Astrocyte of the spinal cord (primary cell): ENCODE measurements at regions not wholly inside any gene's neighbourhood (a gene's known extent, or its start where the extent isn't known, plus 50 kb on each side); places are given as distances from the start of the nearest gene placed in this dataset.

Experiments
- DNase-seq: peaks from one replicate; pipeline ENCODE4 v3.0.0; 2011; ENCODE audit warnings: low read depth, low spot score
- H3K4me3 ChIP-seq: 2 replicates; pipeline ENCODE4 v1.5.1; 2011; ENCODE audit warnings: low read depth, mild to moderate bottlenecking, low read length, moderate library complexity
- in situ Hi-C: cut with HindIII; loops from 2 replicates; pipeline ENCODE4 v1.10.0; 2017; ENCODE audit warnings: low sequenced_read_pairs
- TF ChIP-seq, protein P1 (sequence below): IDR thresholded peaks from 2 replicates; pipeline ENCODE4 v1.5.1; 2012; ENCODE audit warnings: low read depth, mild to moderate bottlenecking, low read length, inconsistent platforms

DNA sequence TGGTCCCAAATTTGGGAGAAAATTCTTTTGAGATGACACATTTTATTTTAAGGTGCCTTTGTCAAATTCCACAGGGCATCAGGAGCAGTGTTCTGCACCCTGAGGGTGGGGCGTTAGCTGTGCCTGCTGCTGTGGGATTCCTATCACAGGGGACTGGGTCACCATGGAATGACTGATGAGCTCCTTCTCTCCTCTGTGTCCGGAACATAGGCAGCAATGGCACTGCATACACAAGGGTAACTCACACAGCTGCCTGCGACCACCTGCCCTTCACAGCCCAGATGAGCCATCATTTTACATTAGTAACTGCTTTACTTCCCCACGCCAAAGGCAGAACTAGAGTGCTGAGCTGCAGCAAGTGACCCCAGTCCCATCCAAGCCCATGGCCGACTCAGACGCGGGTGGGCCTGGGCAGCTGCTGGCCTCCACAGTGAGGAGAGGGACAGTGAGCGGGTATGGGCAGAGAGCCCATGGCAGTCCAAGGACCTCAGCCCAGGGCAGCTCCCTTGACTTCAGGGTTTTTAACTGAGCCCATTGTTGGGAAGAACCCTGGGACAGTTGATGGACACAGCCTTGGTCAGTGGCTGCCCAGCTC lies 93.7 kb downstream of the GADD45G start:
- no peak for DNase-seq
- TF ChIP-seq, protein P1, sequence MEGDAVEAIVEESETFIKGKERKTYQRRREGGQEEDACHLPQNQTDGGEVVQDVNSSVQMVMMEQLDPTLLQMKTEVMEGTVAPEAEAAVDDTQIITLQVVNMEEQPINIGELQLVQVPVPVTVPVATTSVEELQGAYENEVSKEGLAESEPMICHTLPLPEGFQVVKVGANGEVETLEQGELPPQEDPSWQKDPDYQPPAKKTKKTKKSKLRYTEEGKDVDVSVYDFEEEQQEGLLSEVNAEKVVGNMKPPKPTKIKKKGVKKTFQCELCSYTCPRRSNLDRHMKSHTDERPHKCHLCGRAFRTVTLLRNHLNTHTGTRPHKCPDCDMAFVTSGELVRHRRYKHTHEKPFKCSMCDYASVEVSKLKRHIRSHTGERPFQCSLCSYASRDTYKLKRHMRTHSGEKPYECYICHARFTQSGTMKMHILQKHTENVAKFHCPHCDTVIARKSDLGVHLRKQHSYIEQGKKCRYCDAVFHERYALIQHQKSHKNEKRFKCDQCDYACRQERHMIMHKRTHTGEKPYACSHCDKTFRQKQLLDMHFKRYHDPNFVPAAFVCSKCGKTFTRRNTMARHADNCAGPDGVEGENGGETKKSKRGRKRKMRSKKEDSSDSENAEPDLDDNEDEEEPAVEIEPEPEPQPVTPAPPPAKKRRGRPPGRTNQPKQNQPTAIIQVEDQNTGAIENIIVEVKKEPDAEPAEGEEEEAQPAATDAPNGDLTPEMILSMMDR, result no peak
- in situ Hi-C loops, result no loop called here
- no peak overlapping the region for H3K4me3 ChIP-seq

- no peak overlapping the region for H3K4me3 ChIP-seq
- no peak for DNase-seq
- TF ChIP-seq, protein P1, result no peak
- in situ Hi-C loops, result no loop called here
These were observed 94.8 kb downstream of the GADD45G start for GRCh38 chr9:89699646-89700045.

DNA sequence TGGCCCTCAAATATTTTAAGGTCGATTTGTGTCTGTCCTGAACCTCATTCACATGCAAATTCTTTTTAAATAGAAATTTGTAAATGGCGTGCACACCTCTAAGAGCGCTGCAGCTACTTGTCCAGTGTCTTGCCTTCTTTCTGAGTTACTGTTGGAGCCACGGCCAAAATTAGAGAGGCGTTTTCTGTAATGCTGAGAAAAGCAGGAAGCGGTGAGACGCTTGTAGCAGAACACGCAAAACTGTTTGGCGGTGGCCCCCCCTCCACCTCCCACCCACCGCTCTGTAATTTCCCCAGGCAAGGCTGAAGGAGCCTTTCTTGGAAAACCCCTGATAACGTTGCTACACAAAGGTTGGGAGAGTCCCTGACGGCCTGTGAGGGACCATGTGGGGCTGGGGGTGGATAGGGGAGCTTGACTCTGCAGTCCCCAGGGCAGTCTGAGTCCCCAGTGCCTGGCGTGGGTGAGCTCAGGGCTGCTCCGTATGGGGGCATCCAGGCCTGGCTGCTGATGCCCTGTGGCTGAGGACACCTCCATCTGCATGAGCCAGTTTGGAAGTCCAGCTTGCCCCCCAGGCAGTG lies 96.5 kb downstream of the GADD45G start:
- no peak overlapping the region for H3K4me3 ChIP-seq
- in situ Hi-C loops, result no loop called here
- DNase-seq, result no peak
- TF ChIP-seq, protein P1, result no peak

DNA sequence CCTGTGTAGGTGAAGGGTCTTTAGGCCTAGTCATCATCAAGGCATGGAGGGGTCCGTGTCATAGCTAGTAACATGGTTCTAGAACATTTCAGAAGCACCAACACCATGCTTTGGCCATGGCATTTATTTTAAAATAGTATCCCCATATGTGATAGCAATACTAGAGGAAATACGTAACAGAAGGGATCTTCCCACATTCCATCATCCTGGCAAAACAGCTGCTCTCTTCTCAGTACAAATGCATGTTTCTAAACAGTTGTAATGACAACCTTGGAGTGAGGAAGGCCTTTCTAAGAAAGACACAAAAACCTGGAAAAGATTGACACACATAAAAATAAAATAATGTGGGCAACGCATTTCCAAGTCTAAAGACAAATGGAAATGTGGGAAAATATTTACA lies 97.6 kb downstream of the GADD45G start:
- no peak for DNase-seq
- H3K4me3 ChIP-seq, result no peak overlapping the region
- TF ChIP-seq, protein P1, result no peak
- in situ Hi-C loops, result no loop called here

GRCh38 chr9:89705651-89706050 lies 100.8 kb downstream of the GADD45G start:
- in situ Hi-C loops, result no loop called here
- TF ChIP-seq, protein P1, result no peak
- no peak for DNase-seq
- H3K4me3 ChIP-seq, result no peak overlapping the region

DNA sequence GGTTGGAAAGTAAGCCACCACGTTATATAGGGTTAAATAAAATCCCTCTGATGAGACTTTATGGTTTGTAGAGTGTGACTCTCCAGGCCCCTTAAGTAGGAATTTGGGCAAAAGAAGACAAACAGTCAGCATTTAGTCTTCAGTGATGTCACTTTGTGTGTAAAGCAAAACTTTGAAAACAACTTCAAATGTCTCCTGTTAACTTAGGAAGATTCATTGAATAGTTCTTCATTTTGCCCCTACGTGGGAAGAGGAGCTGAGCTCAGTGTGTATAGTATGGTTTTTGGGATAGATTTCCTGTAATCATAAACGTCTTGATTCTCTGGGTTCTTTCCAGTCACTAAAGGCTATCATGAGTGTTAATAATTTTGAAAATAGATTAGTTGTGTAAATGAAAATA lies 101.3 kb downstream of the GADD45G start:
- TF ChIP-seq, protein P1, result no peak
- DNase-seq, result no peak

More for the DNA sequence above, 101.3 kb downstream of the GADD45G start:
- in situ Hi-C loops, result no loop called here
- H3K4me3 ChIP-seq, result no peak overlapping the region
